ENCODE measurements at regions not wholly inside any gene's neighbourhood (a gene's known extent, or its start where the extent isn't known, plus 50 kb on each side); places are given as distances from the start of the nearest gene placed in this dataset.

GRCh38 chr6:155544677-155545076 is 89.0 kb upstream of the NOX3 start:
- BruUV-seq (replicated peaks), result no TSS peak
- TF ChIP-seq CTCF (IDR thresholded peaks at IDR 0.05; ENCODE audit: unreplicated experiment), result no peak
- Mint-ChIP-seq H3K27ac (ENCODE audit: unreplicated experiment) (no peak overlapping the region), H3K27me3 (ENCODE audit: unreplicated experiment) (no peaks in the 10 kb centered on the region), H3K4me3 (ENCODE audit: low read depth, unreplicated experiment) (no peak overlapping the region), H3K4me1 (ENCODE audit: low read depth, unreplicated experiment) (peaks cover 16% of the 10 kb centered on the region), H3K9me3 (ENCODE audit: low read depth, unreplicated experiment) (peaks cover 4% of the 10 kb centered on the region), H3K36me3 (ENCODE audit: insufficient read depth, unreplicated experiment) (peaks cover 5% of the 10 kb centered on the region)
- CTCF ChIA-PET, result no interaction called here
- intact Hi-C loops (cut with micrococcal nuclease; ENCODE audit: unreplicated experiment), result no loop called here
- no peak for DNase-seq

GRCh38 chr6:155543166-155543847 is 87.7 kb upstream of the NOX3 start:
- no peak for DNase-seq
- Mint-ChIP-seq H3K4me3 (ENCODE audit: low read depth, unreplicated experiment) (no peak overlapping the region), H3K27ac (ENCODE audit: unreplicated experiment) (no peak overlapping the region), H3K36me3 (ENCODE audit: insufficient read depth, unreplicated experiment) (peaks cover 5% of the 10 kb centered on the region), H3K9me3 (ENCODE audit: low read depth, unreplicated experiment) (peaks cover 4% of the 10 kb centered on the region), H3K4me1 (ENCODE audit: low read depth, unreplicated experiment) (peaks cover 16% of the 10 kb centered on the region), H3K27me3 (ENCODE audit: unreplicated experiment) (no peaks in the 10 kb centered on the region)
- intact Hi-C loops (cut with micrococcal nuclease; ENCODE audit: unreplicated experiment), result no loop called here
- TF ChIP-seq CTCF (IDR thresholded peaks at IDR 0.05; ENCODE audit: unreplicated experiment), result no peak
- CTCF ChIA-PET, result interaction anchor here (0.6 to 0.7 kb wide), 2 partner anchors 701 to 1449 kb away, joined by 3 to 8 read pairs; no protein-coding TSS in a partner anchor
- BruUV-seq (replicated peaks), result no TSS peak

- H3K9me3 Mint-ChIP-seq (ENCODE audit: low read depth, unreplicated experiment), result peaks cover 4% of the 10 kb centered on the region
Measured at GRCh38 chr6:155542036-155542435, 86.4 kb upstream of the NOX3 start.

GRCh38 chr6:155538708-155539390 is 83.2 kb upstream of the NOX3 start:
- intact Hi-C loops (cut with micrococcal nuclease; ENCODE audit: unreplicated experiment), result no loop called here
- Mint-ChIP-seq H3K9me3 (ENCODE audit: low read depth, unreplicated experiment) (peaks cover 9% of the 10 kb centered on the region), H3K27me3 (ENCODE audit: unreplicated experiment) (no peaks in the 10 kb centered on the region), H3K4me1 (ENCODE audit: low read depth, unreplicated experiment) (peaks cover 9% of the 10 kb centered on the region), H3K27ac (ENCODE audit: unreplicated experiment) (no peak overlapping the region), H3K4me3 (ENCODE audit: low read depth, unreplicated experiment) (no peak overlapping the region), H3K36me3 (ENCODE audit: insufficient read depth, unreplicated experiment) (peaks cover 5% of the 10 kb centered on the region)
- DNase-seq, result no peak
- BruUV-seq (replicated peaks), result no TSS peak
- TF ChIP-seq CTCF (IDR thresholded peaks at IDR 0.05; ENCODE audit: unreplicated experiment), result no peak
- CTCF ChIA-PET, result no interaction called here

More at GRCh38 chr6:155542036-155542435, 86.4 kb upstream of the NOX3 start:
- CTCF ChIA-PET, result interaction anchor here (0.7 kb wide), 1 partner anchor 123 kb away, joined by 6 read pairs; no protein-coding TSS in a partner anchor
- no peak overlapping the region for H3K4me3 Mint-ChIP-seq (ENCODE audit: low read depth, unreplicated experiment)
- intact Hi-C loops (cut with micrococcal nuclease; ENCODE audit: unreplicated experiment), result no loop called here
- H3K27me3 Mint-ChIP-seq (ENCODE audit: unreplicated experiment), result no peaks in the 10 kb centered on the region
- H3K36me3 Mint-ChIP-seq (ENCODE audit: insufficient read depth, unreplicated experiment), result peaks cover 5% of the 10 kb centered on the region
- H3K4me1 Mint-ChIP-seq (ENCODE audit: low read depth, unreplicated experiment), result peaks cover 16% of the 10 kb centered on the region
- TF ChIP-seq CTCF (IDR thresholded peaks at IDR 0.05; ENCODE audit: unreplicated experiment), result no peak
- DNase-seq, result no peak
- H3K27ac Mint-ChIP-seq (ENCODE audit: unreplicated experiment), result no peak overlapping the region
- BruUV-seq (replicated peaks), result no TSS peak
